Esophagus muscularis mucosa (tissue), 4 donors: ENCODE measurements at regions not wholly inside any gene's neighbourhood (a gene's known extent, or its start where the extent isn't known, plus 50 kb on each side); places are given as distances from the start of the nearest gene placed in this dataset.

Experiments
- DNase-seq: peaks from one replicate; pipeline ENCODE4 v3.0.0-alpha.2; 2017; ENCODE audit errors: extremely low spot score
- H3K27ac ChIP-seq, 4 donors: fragments of 200-600 bp; sonication (generic); replicated peaks in 1 of 4; 1 replicate in 3 of 4; 2 replicates in 1 of 4; pipeline ENCODE4 v1.5.1; 2016 to 2019; ENCODE audit warnings: mild to moderate bottlenecking in 1 of 4
- H3K27me3 ChIP-seq, 4 donors: fragments of 200-600 bp; sonication (generic); one replicate each; pipeline versions ENCODE4 v1.5.1 to v1.6.0; 2016 to 2019
- H3K36me3 ChIP-seq, 4 donors: fragments of 200-600 bp; sonication (generic); one replicate each; pipeline ENCODE4 v1.5.1; 2016 to 2019
- H3K4me1 ChIP-seq, 4 donors: fragments of 200-600 bp; sonication (generic); one replicate each; pipeline ENCODE4 v1.5.1; 2016 to 2019
- H3K4me3 ChIP-seq, 4 donors: fragments of 200-600 bp; sonication (generic); 1 replicate in 2 of 4; 2 replicates in 2 of 4; pipeline ENCODE4 v1.5.1; 2016 to 2019; ENCODE audit warnings: mild to moderate bottlenecking in 4 of 4, moderate library complexity in 1 of 4
- H3K9me3 ChIP-seq, 4 donors: fragments of 200-600 bp; sonication (generic); 1 replicate in 3 of 4; 2 replicates in 1 of 4; pipeline ENCODE4 v1.5.1; 2016 to 2019
- CTCF ChIP-seq, 3 experiments: fragments of 200-600 bp in 2 of 3; fragments of 450-650 bp in 1 of 3; sonication (generic) in 2 of 3; IDR thresholded peaks; one replicate each; pipeline ENCODE4 v1.5.1; 2017 to 2019; ENCODE audit warnings: antibody characterized with exemption in 3 of 3, mild to moderate bottlenecking in 2 of 3, moderate library complexity in 1 of 3
- EP300 ChIP-seq: sonication (generic); formaldehyde crosslinking; IDR thresholded peaks from one replicate; pipeline ENCODE4 v1.6.1; 2017; ENCODE audit warnings: antibody characterized with exemption
- POLR2A ChIP-seq: fragments of 450-650 bp; IDR thresholded peaks from one replicate; pipeline ENCODE4 v1.6.1; 2017; ENCODE audit warnings: antibody characterized with exemption, moderate library complexity, mild to moderate bottlenecking, low read depth
- POLR2AphosphoS5 ChIP-seq, 2 donors: sonication (generic); formaldehyde crosslinking; IDR thresholded peaks; one replicate each; pipeline ENCODE4 v1.6.1; 2017; ENCODE audit warnings: antibody characterized with exemption in 2 of 2
- WGBS: methylation state at CpG from one replicate; pipeline ENCODE4 v1.1.5; 2018; 5-methylcytosine and 5-hydroxymethylcytosine counted together
- intact Hi-C: fragments of 100-400 bp; cut with DNase I; formaldehyde crosslinking; loops from one replicate; pipeline ENCODE4 v1.15.1; 2023

GRCh38 chr14:45811155-45811554 lies 558.2 kb upstream of the MIS18BP1 start:
- Histone ChIP-seq H3K36me3 (no peaks in the 10 kb centered on the region), H3K4me1 (peaks cover 0 to 13% (median 5%) of the 10 kb centered on the region in 4 donors), H3K9me3 (no peaks in the 10 kb centered on the region), H3K27me3 (no peaks in the 10 kb centered on the region), H3K4me3 (no peak overlapping the region), H3K27ac (no peak overlapping the region)
- TF ChIP-seq EP300 = no peak
- no peak for TF ChIP-seq POLR2AphosphoS5 (IDR thresholded peaks at IDR 0.05)
- no peak for TF ChIP-seq POLR2A
- no peak for TF ChIP-seq CTCF (IDR thresholded peaks at IDR 0.05)
- DNase-seq = no peak
- WGBS = 86% methylated on average over 2 of the region's 2 CpGs
- intact Hi-C loops = no loop called here

- Histone ChIP-seq H3K9me3 (no peaks in the 10 kb centered on the region), H3K4me3 (no peak overlapping the region), H3K27me3 (no peaks in the 10 kb centered on the region), H3K27ac (no peak overlapping the region), H3K36me3 (no peaks in the 10 kb centered on the region), H3K4me1 (peaks cover 0 to 13% (median 5%) of the 10 kb centered on the region in 4 donors)
- TF ChIP-seq POLR2A (no peak), POLR2AphosphoS5 (IDR thresholded peaks at IDR 0.05) (no peak), EP300 (no peak), CTCF (IDR thresholded peaks at IDR 0.05) (peak; percentile 9 to 23 (median 10))
- intact Hi-C loops = no loop called here
- 28% methylated on average over 3 of the region's 3 CpGs for WGBS
- no peak for DNase-seq
Observed at GRCh38 chr14:45810152-45810872, 557.3 kb upstream of the MIS18BP1 start.

- WGBS = 71% methylated on average over 5 of the region's 5 CpGs
- H3K9me3 ChIP-seq = no peaks in the 10 kb centered on the region
- TF ChIP-seq POLR2AphosphoS5 (IDR thresholded peaks at IDR 0.05) = no peak
- no peak for TF ChIP-seq CTCF (IDR thresholded peaks at IDR 0.05)
- TF ChIP-seq EP300 = no peak
- no peak for TF ChIP-seq POLR2A
- intact Hi-C loops = no loop called here
- peaks cover 0 to 13% (median 5%) of the 10 kb centered on the region in 4 donors for H3K4me1 ChIP-seq
- H3K36me3 ChIP-seq = no peaks in the 10 kb centered on the region
- H3K4me3 ChIP-seq = no peak overlapping the region
- H3K27me3 ChIP-seq = no peaks in the 10 kb centered on the region
- no peak overlapping the region for H3K27ac ChIP-seq
- DNase-seq = no peak
Observed at GRCh38 chr14:45807178-45807899, 554.3 kb upstream of the MIS18BP1 start.

GRCh38 chr14:45799511-45799910 lies 546.5 kb upstream of the MIS18BP1 start:
- WGBS = 89% methylated on average over 2 of the region's 2 CpGs
- Histone ChIP-seq H3K4me1 (no peaks in the 10 kb centered on the region), H3K27ac (no peak overlapping the region), H3K36me3 (no peaks in the 10 kb centered on the region), H3K27me3 (no peaks in the 10 kb centered on the region), H3K9me3 (no peaks in the 10 kb centered on the region), H3K4me3 (no peak overlapping the region)
- intact Hi-C loops = no loop called here
- no peak for DNase-seq
- TF ChIP-seq POLR2AphosphoS5 (IDR thresholded peaks at IDR 0.05) (no peak), CTCF (IDR thresholded peaks at IDR 0.05) (no peak), POLR2A (no peak), EP300 (no peak)
